OCI-LY7 (cell line): ENCODE measurements at regions not wholly inside any gene's neighbourhood (a gene's known extent, or its start where the extent isn't known, plus 50 kb on each side); places are given as distances from the start of the nearest gene placed in this dataset.
"Not testable (repeated sequence)": the region's sequence is repeated elsewhere in the genome, so short reads cannot be mapped to it uniquely, and the experiment has no call there.

ENCODE experiments used
- BruUV-seq: library from RNA; stranded (reverse); fragments of 400-500 nt; replicated peaks from 2 replicates; lab custom pipeline; 2021; lab: Mats Ljungman, UMichigan
- CTCF ChIA-PET: fragments of 300-600 bp; sonication (Branson Sonifier 250); formaldehyde crosslinking; loops from one replicate; lab custom pipeline; 2022; ENCODE audit warnings: antibody characterized with exemption; ENCODE audit not compliant: unreplicated experiment; lab: Charles Lee
- POLR2A ChIA-PET: fragments of 300-600 bp; sonication (Branson Sonifier 250); formaldehyde crosslinking; loops from one replicate; lab custom pipeline; 2022; ENCODE audit warnings: antibody characterized with exemption; lab: Charles Lee
- DNase-seq: peaks from one replicate; pipeline ENCODE4 v3.0.0-alpha.2; 2015; ENCODE audit warnings: low spot score
- H2AFZ ChIP-seq: fragments of 200-600 bp; sonication (generic), shearing (Covaris generic); 2 replicates; pipeline ENCODE4 v1.6.1; 2014; ENCODE audit warnings: mild to moderate bottlenecking, antibody characterized with exemption, low read length, moderate library complexity
- H3K27ac ChIP-seq: fragments of 200-600 bp; sonication (generic); 2 replicates; pipeline ENCODE4 v1.5.1; 2014; ENCODE audit warnings: mixed run types, low read depth, mild to moderate bottlenecking, moderate library complexity, low read length, inconsistent platforms; ENCODE audit not compliant: poor library complexity, severe bottlenecking
- H3K36me3 ChIP-seq: fragments of 200-600 bp; sonication (generic); 2 replicates; pipeline ENCODE4 v1.6.1; 2014; ENCODE audit warnings: mild to moderate bottlenecking, antibody characterized with exemption, low read length, moderate library complexity, mixed read lengths; ENCODE audit not compliant: insufficient read depth
- H3K4me1 ChIP-seq: fragments of 200-600 bp; sonication (generic); 2 replicates; pipeline ENCODE4 v1.5.1; 2014; ENCODE audit warnings: mild to moderate bottlenecking, low read length; ENCODE audit not compliant: insufficient read depth, poor library complexity, severe bottlenecking
- H3K4me2 ChIP-seq: fragments of 200-600 bp; sonication (generic); 2 replicates; pipeline ENCODE4 v1.6.1; 2014; ENCODE audit warnings: mild to moderate bottlenecking, low read length
- H3K4me3 ChIP-seq: fragments of 200-600 bp; sonication (generic); 2 replicates; pipeline ENCODE4 v1.5.1; 2014; ENCODE audit warnings: mild to moderate bottlenecking, low read depth, low read length; ENCODE audit not compliant: poor library complexity, severe bottlenecking
- H3K79me2 ChIP-seq: fragments of 200-600 bp; sonication (generic); 2 replicates; pipeline ENCODE4 v1.6.1; 2016; ENCODE audit warnings: low read depth, mild to moderate bottlenecking, low read length, moderate library complexity, mixed read lengths; ENCODE audit not compliant: insufficient read depth
- H3K9me2 ChIP-seq: fragments of 200-600 bp; sonication (generic); 2 replicates; pipeline ENCODE4 v1.6.1; 2016; ENCODE audit warnings: mild to moderate bottlenecking, low read length, mixed read lengths; ENCODE audit not compliant: insufficient read depth
- H3K9me3 ChIP-seq: fragments of 200-600 bp; sonication (generic); 2 replicates; pipeline ENCODE4 v1.6.1; 2014; ENCODE audit warnings: mild to moderate bottlenecking, mixed run types, low read length, mixed read lengths
- H4K20me1 ChIP-seq: fragments of 200-600 bp; sonication (generic); 2 replicates; pipeline ENCODE4 v1.6.1; 2014; ENCODE audit warnings: mild to moderate bottlenecking, antibody characterized with exemption, low read length, moderate library complexity, mixed read lengths; ENCODE audit not compliant: insufficient read depth
- CTCF ChIP-seq: fragments of 200-600 bp; sonication (generic); conservative IDR thresholded peaks from 2 replicates; pipeline ENCODE4 v1.5.1; 2014; ENCODE audit warnings: mild to moderate bottlenecking, antibody characterized with exemption, low read length, moderate library complexity, mixed read lengths
- EZH2phosphoT487 ChIP-seq: fragments of 200-600 bp; sonication (generic); IDR thresholded peaks from 2 replicates; pipeline ENCODE4 v1.6.1; 2018; ENCODE audit warnings: low read depth, borderline replicate concordance, mild to moderate bottlenecking, mixed run types, antibody characterized with exemption, low read length, moderate library complexity, mixed read lengths
- intact Hi-C: fragments of 100-400 bp; cut with micrococcal nuclease; formaldehyde crosslinking; loops from one replicate; pipeline ENCODE4 v1.10.0; 2022; ENCODE audit not compliant: unreplicated experiment

- no peaks in the 10 kb centered on the region for H3K9me2 ChIP-seq
- TF ChIP-seq CTCF, result no peak
- TF ChIP-seq EZH2phosphoT487, result no peak
- no peaks in the 10 kb centered on the region for H3K36me3 ChIP-seq
- ChIA-PET CTCF (no interaction called here), POLR2A (interaction anchor here (0.7 kb wide), 1 partner anchor 258 kb away, joined by 4 read pairs; no protein-coding TSS in a partner anchor)
- no peak overlapping the region for H3K4me2 ChIP-seq
- intact Hi-C loops, result no loop called here
- H3K4me1 ChIP-seq, result no peaks in the 10 kb centered on the region
- no peak overlapping the region for H3K4me3 ChIP-seq
- no TSS peak for BruUV-seq
- no peaks in the 10 kb centered on the region for H3K79me2 ChIP-seq
- no peak overlapping the region for H3K27ac ChIP-seq
- DNase-seq, result no peak
- H3K9me3 ChIP-seq, result no peaks in the 10 kb centered on the region
- H4K20me1 ChIP-seq, result no peaks in the 10 kb centered on the region
- H2AFZ ChIP-seq, result no peak overlapping the region
These were observed 520.8 kb downstream of the REEP3 start for GRCh38 chr10:64041989-64042490.

GRCh38 chr10:64044098-64044497 lies 522.9 kb downstream of the REEP3 start:
- no peak for TF ChIP-seq CTCF
- no peak for TF ChIP-seq EZH2phosphoT487
- Histone ChIP-seq H3K36me3 (no peaks in the 10 kb centered on the region), H2AFZ (no peak overlapping the region), H3K4me2 (no peak overlapping the region), H3K27ac (no peak overlapping the region), H3K4me3 (no peak overlapping the region), H3K79me2 (no peaks in the 10 kb centered on the region), H4K20me1 (no peaks in the 10 kb centered on the region), H3K9me3 (no peaks in the 10 kb centered on the region), H3K4me1 (no peaks in the 10 kb centered on the region), H3K9me2 (no peaks in the 10 kb centered on the region)
- intact Hi-C loops, result no loop called here
- CTCF ChIA-PET, result no interaction called here
- DNase-seq, result no peak
- no TSS peak for BruUV-seq
- POLR2A ChIA-PET, result no interaction called here

GRCh38 chr10:64044957-64045632 lies 523.9 kb downstream of the REEP3 start:
- H2AFZ ChIP-seq, H3K36me3 ChIP-seq, H4K20me1 ChIP-seq, H3K4me2 ChIP-seq, H3K4me1 ChIP-seq, H3K9me3 ChIP-seq, intact Hi-C loops, H3K9me2 ChIP-seq, CTCF ChIA-PET, DNase-seq, H3K79me2 ChIP-seq, H3K27ac ChIP-seq, BruUV-seq, H3K4me3 ChIP-seq: not testable (repeated sequence)
- POLR2A ChIA-PET, result interaction anchor here (0.7 to 1.0 kb wide), 2 partner anchors 34 to 839 kb away, joined by 3 to 4 read pairs; no protein-coding TSS in a partner anchor
